ENCODE measurements at regions not wholly inside any gene's neighbourhood (a gene's known extent, or its start where the extent isn't known, plus 50 kb on each side); places are given as distances from the start of the nearest gene placed in this dataset.

- Histone ChIP-seq H3K4me1 (replicated peaks in 1 of 2) (no peaks in the 10 kb centered on the region), H3K4me3 (no peak overlapping the region), H3K9me3 (replicated peaks in 1 of 3) (no peaks in the 10 kb centered on the region), H3K36me3 (replicated peaks in 1 of 2) (no peaks in the 10 kb centered on the region), H3K27me3 (no peaks in the 10 kb centered on the region), H3K27ac (no peak overlapping the region)
- DNase-seq: no peak
- TF ChIP-seq CTCF (IDR thresholded peaks at IDR 0.05): no peak
- intact Hi-C loops (cut with DNase I): no loop called here
Observed at GRCh38 chr4:126995235-126995634, 637.5 kb upstream of the INTU start.

GRCh38 chr4:127000110-127000509 lies 632.6 kb upstream of the INTU start:
- DNase-seq: no peak
- Histone ChIP-seq H3K4me3 (no peak overlapping the region), H3K27me3 (no peaks in the 10 kb centered on the region), H3K27ac (no peak overlapping the region), H3K4me1 (replicated peaks in 1 of 2) (no peaks in the 10 kb centered on the region), H3K9me3 (replicated peaks in 1 of 3) (no peaks in the 10 kb centered on the region), H3K36me3 (replicated peaks in 1 of 2) (no peaks in the 10 kb centered on the region)
- 66 to 85% (median 74%) methylated on average over 1 of the region's 1 CpG for WGBS, 4 donors
- intact Hi-C loops (cut with DNase I): no loop called here
- no peak for TF ChIP-seq POLR2A (IDR thresholded peaks at IDR 0.05)
- no peak for TF ChIP-seq CTCF (IDR thresholded peaks at IDR 0.05)

GRCh38 chr4:127000846-127001245 lies 631.9 kb upstream of the INTU start:
- intact Hi-C loops (cut with DNase I): no loop called here
- WGBS, 4 donors: 81 to 93% (median 87%) methylated on average over 2 of the region's 2 CpGs
- DNase-seq: no peak
- Histone ChIP-seq H3K27ac (no peak overlapping the region), H3K27me3 (no peaks in the 10 kb centered on the region), H3K4me1 (replicated peaks in 1 of 2) (no peaks in the 10 kb centered on the region), H3K4me3 (no peak overlapping the region), H3K9me3 (replicated peaks in 1 of 3) (no peaks in the 10 kb centered on the region), H3K36me3 (replicated peaks in 1 of 2) (no peaks in the 10 kb centered on the region)
- TF ChIP-seq CTCF (IDR thresholded peaks at IDR 0.05) (no peak), POLR2A (IDR thresholded peaks at IDR 0.05) (no peak)

- H3K9me3 ChIP-seq (replicated peaks in 1 of 3): no peaks in the 10 kb centered on the region
- no peak for TF ChIP-seq POLR2A (IDR thresholded peaks at IDR 0.05)
- TF ChIP-seq CTCF (IDR thresholded peaks at IDR 0.05): no peak
- no peaks in the 10 kb centered on the region for H3K27me3 ChIP-seq
- intact Hi-C loops (cut with DNase I): no loop called here
- no peaks in the 10 kb centered on the region for H3K4me1 ChIP-seq (replicated peaks in 1 of 2)
- H3K27ac ChIP-seq: no peak overlapping the region
- no peak for DNase-seq
- H3K36me3 ChIP-seq (replicated peaks in 1 of 2): no peaks in the 10 kb centered on the region
- 58 to 68% (median 64%) methylated on average over 2 of the region's 2 CpGs for WGBS, 4 donors
- no peak overlapping the region for H3K4me3 ChIP-seq
Observed at GRCh38 chr4:127001933-127002332, 630.8 kb upstream of the INTU start.
